ENCODE measurements at regions not wholly inside any gene's neighbourhood (a gene's known extent, or its start where the extent isn't known, plus 50 kb on each side); places are given as distances from the start of the nearest gene placed in this dataset.

GRCh38 chr6:33907227-33907626 lies 103.4 kb upstream of the MLN start:
- Histone ChIP-seq H3K27ac (ENCODE audit: low read length) (no peak overlapping the region), H3K4me3 (ENCODE audit: low read length) (no peak overlapping the region), H3K9me3 (replicated peaks; ENCODE audit: control insufficient read depth, low read depth, low read length) (no peaks in the 10 kb centered on the region), H3K4me1 (ENCODE audit: control insufficient read depth, insufficient read depth, low read length) (peaks cover 2% of the 10 kb centered on the region), H3K36me3 (ENCODE audit: control insufficient read depth, insufficient read depth, low read length) (no peaks in the 10 kb centered on the region), H3K27me3 (ENCODE audit: control insufficient read depth, insufficient read depth, low read length) (peaks cover 10% of the 10 kb centered on the region)
- 58% methylated on average over 5 of the region's 5 CpGs for WGBS (ENCODE audit: insufficient coverage)
- no peak for DNase-seq

GRCh38 chr6:33906439-33906838 lies 102.6 kb upstream of the MLN start:
- Histone ChIP-seq H3K4me1 (ENCODE audit: control insufficient read depth, insufficient read depth, low read length) (peaks cover 2% of the 10 kb centered on the region), H3K4me3 (ENCODE audit: low read length) (no peak overlapping the region), H3K27ac (ENCODE audit: low read length) (no peak overlapping the region), H3K36me3 (ENCODE audit: control insufficient read depth, insufficient read depth, low read length) (no peaks in the 10 kb centered on the region), H3K9me3 (replicated peaks; ENCODE audit: control insufficient read depth, low read depth, low read length) (no peaks in the 10 kb centered on the region), H3K27me3 (ENCODE audit: control insufficient read depth, insufficient read depth, low read length) (peaks cover 8% of the 10 kb centered on the region)
- no peak for DNase-seq
- 83% methylated on average over 7 of the region's 9 CpGs for WGBS (ENCODE audit: insufficient coverage)

- Histone ChIP-seq H3K4me3 (ENCODE audit: low read length) (no peak overlapping the region), H3K36me3 (ENCODE audit: control insufficient read depth, insufficient read depth, low read length) (no peaks in the 10 kb centered on the region), H3K9me3 (replicated peaks; ENCODE audit: control insufficient read depth, low read depth, low read length) (no peaks in the 10 kb centered on the region), H3K27me3 (ENCODE audit: control insufficient read depth, insufficient read depth, low read length) (peaks cover 6% of the 10 kb centered on the region), H3K27ac (ENCODE audit: low read length) (no peak overlapping the region), H3K4me1 (ENCODE audit: control insufficient read depth, insufficient read depth, low read length) (peaks cover 2% of the 10 kb centered on the region)
- no peak for DNase-seq
- 74% methylated on average over 5 of the region's 8 CpGs for WGBS (ENCODE audit: insufficient coverage)
These were observed 101.3 kb upstream of the MLN start for GRCh38 chr6:33905071-33905609.

- Histone ChIP-seq H3K27ac (ENCODE audit: low read length) (no peak overlapping the region), H3K27me3 (ENCODE audit: control insufficient read depth, insufficient read depth, low read length) (peaks cover 6% of the 10 kb centered on the region), H3K4me3 (ENCODE audit: low read length) (no peak overlapping the region), H3K36me3 (ENCODE audit: control insufficient read depth, insufficient read depth, low read length) (no peaks in the 10 kb centered on the region), H3K4me1 (ENCODE audit: control insufficient read depth, insufficient read depth, low read length) (peaks cover 2% of the 10 kb centered on the region), H3K9me3 (replicated peaks; ENCODE audit: control insufficient read depth, low read depth, low read length) (no peaks in the 10 kb centered on the region)
- WGBS (ENCODE audit: insufficient coverage): 60% methylated on average over 1 of the region's 2 CpGs
- no peak for DNase-seq
These were observed 100.9 kb upstream of the MLN start for GRCh38 chr6:33904747-33905065.

- Histone ChIP-seq H3K27me3 (ENCODE audit: control insufficient read depth, insufficient read depth, low read length) (peaks cover 7% of the 10 kb centered on the region), H3K4me3 (ENCODE audit: low read length) (no peak overlapping the region), H3K27ac (ENCODE audit: low read length) (no peak overlapping the region), H3K9me3 (replicated peaks; ENCODE audit: control insufficient read depth, low read depth, low read length) (no peaks in the 10 kb centered on the region), H3K4me1 (ENCODE audit: control insufficient read depth, insufficient read depth, low read length) (peaks cover 2% of the 10 kb centered on the region), H3K36me3 (ENCODE audit: control insufficient read depth, insufficient read depth, low read length) (no peaks in the 10 kb centered on the region)
- WGBS (ENCODE audit: insufficient coverage): 16% methylated on average over 10 of the region's 14 CpGs
- peak; percentile 16 for DNase-seq
These were observed 100.4 kb upstream of the MLN start for GRCh38 chr6:33904050-33904746.

GRCh38 chr6:33903579-33903978 lies 99.8 kb upstream of the MLN start:
- DNase-seq: no peak
- no peak overlapping the region for H3K4me3 ChIP-seq (ENCODE audit: low read length)
- H3K4me1 ChIP-seq (ENCODE audit: control insufficient read depth, insufficient read depth, low read length): peaks cover 2% of the 10 kb centered on the region
- H3K9me3 ChIP-seq (replicated peaks; ENCODE audit: control insufficient read depth, low read depth, low read length): no peaks in the 10 kb centered on the region
- WGBS (ENCODE audit: insufficient coverage): 89% methylated on average over 3 of the region's 5 CpGs
- H3K36me3 ChIP-seq (ENCODE audit: control insufficient read depth, insufficient read depth, low read length): no peaks in the 10 kb centered on the region
- H3K27ac ChIP-seq (ENCODE audit: low read length): no peak overlapping the region
- peaks cover 12% of the 10 kb centered on the region for H3K27me3 ChIP-seq (ENCODE audit: control insufficient read depth, insufficient read depth, low read length)

- Histone ChIP-seq H3K27me3 (ENCODE audit: control insufficient read depth, insufficient read depth, low read length) (peaks cover 16% of the 10 kb centered on the region), H3K4me3 (ENCODE audit: low read length) (no peak overlapping the region), H3K36me3 (ENCODE audit: control insufficient read depth, insufficient read depth, low read length) (no peaks in the 10 kb centered on the region), H3K27ac (ENCODE audit: low read length) (no peak overlapping the region), H3K4me1 (ENCODE audit: control insufficient read depth, insufficient read depth, low read length) (peaks cover 2% of the 10 kb centered on the region), H3K9me3 (replicated peaks; ENCODE audit: control insufficient read depth, low read depth, low read length) (no peaks in the 10 kb centered on the region)
- DNase-seq: no peak
- 85% methylated on average over 2 of the region's 3 CpGs for WGBS (ENCODE audit: insufficient coverage)
These were observed 98.7 kb upstream of the MLN start for GRCh38 chr6:33902457-33902853.

- WGBS (ENCODE audit: insufficient coverage): 89% methylated on average over 5 of the region's 5 CpGs
- peaks cover 16% of the 10 kb centered on the region for H3K27me3 ChIP-seq (ENCODE audit: control insufficient read depth, insufficient read depth, low read length)
These were observed 98.1 kb upstream of the MLN start for GRCh38 chr6:33901822-33902456.

GRCh38 chr6:33898771-33899170 lies 95.0 kb upstream of the MLN start:
- H3K36me3 ChIP-seq (ENCODE audit: control insufficient read depth, insufficient read depth, low read length): no peaks in the 10 kb centered on the region
- 90% methylated on average over 2 of the region's 3 CpGs for WGBS (ENCODE audit: insufficient coverage)
- H3K4me1 ChIP-seq (ENCODE audit: control insufficient read depth, insufficient read depth, low read length): no peaks in the 10 kb centered on the region
- no peak overlapping the region for H3K27ac ChIP-seq (ENCODE audit: low read length)
- peaks cover 16% of the 10 kb centered on the region for H3K27me3 ChIP-seq (ENCODE audit: control insufficient read depth, insufficient read depth, low read length)
- no peaks in the 10 kb centered on the region for H3K9me3 ChIP-seq (replicated peaks; ENCODE audit: control insufficient read depth, low read depth, low read length)
- no peak for DNase-seq
- no peak overlapping the region for H3K4me3 ChIP-seq (ENCODE audit: low read length)

More at GRCh38 chr6:33901822-33902456, 98.1 kb upstream of the MLN start:
- Histone ChIP-seq H3K27ac (ENCODE audit: low read length) (no peak overlapping the region), H3K36me3 (ENCODE audit: control insufficient read depth, insufficient read depth, low read length) (no peaks in the 10 kb centered on the region), H3K4me1 (ENCODE audit: control insufficient read depth, insufficient read depth, low read length) (peaks cover 2% of the 10 kb centered on the region), H3K4me3 (ENCODE audit: low read length) (no peak overlapping the region), H3K9me3 (replicated peaks; ENCODE audit: control insufficient read depth, low read depth, low read length) (no peaks in the 10 kb centered on the region)
- DNase-seq: no peak

GRCh38 chr6:33897189-33897780 lies 93.5 kb upstream of the MLN start:
- no peaks in the 10 kb centered on the region for H3K9me3 ChIP-seq (replicated peaks; ENCODE audit: control insufficient read depth, low read depth, low read length)
- no peak overlapping the region for H3K27ac ChIP-seq (ENCODE audit: low read length)
- no peaks in the 10 kb centered on the region for H3K36me3 ChIP-seq (ENCODE audit: control insufficient read depth, insufficient read depth, low read length)
- DNase-seq: no peak
- H3K27me3 ChIP-seq (ENCODE audit: control insufficient read depth, insufficient read depth, low read length): peaks cover 15% of the 10 kb centered on the region
- H3K4me3 ChIP-seq (ENCODE audit: low read length): no peak overlapping the region
- H3K4me1 ChIP-seq (ENCODE audit: control insufficient read depth, insufficient read depth, low read length): no peaks in the 10 kb centered on the region
- 60% methylated on average over 1 of the region's 2 CpGs for WGBS (ENCODE audit: insufficient coverage)
